Transverse colon (tissue), 4 donors: ENCODE measurements at regions not wholly inside any gene's neighbourhood (a gene's known extent, or its start where the extent isn't known, plus 50 kb on each side); places are given as distances from the start of the nearest gene placed in this dataset.

Source experiments
- DNase-seq: peaks from one replicate; pipeline ENCODE4 v3.0.0-alpha.2; 2019
- H3K27ac ChIP-seq, 4 donors: fragments of 200-600 bp; sonication (generic); 2 replicates each; pipeline ENCODE4 v1.5.1; 2016 to 2018; ENCODE audit warnings: inconsistent platforms in 4 of 4
- H3K27me3 ChIP-seq: fragments of 200-600 bp; sonication (generic); 2 replicates; pipeline ENCODE4 v1.5.1; 2017; ENCODE audit warnings: inconsistent platforms
- H3K36me3 ChIP-seq, 4 donors: fragments of 200-600 bp; sonication (generic); 2 replicates each; pipeline ENCODE4 v1.5.1; 2017 to 2019; ENCODE audit warnings: inconsistent platforms in 4 of 4
- H3K4me1 ChIP-seq, 4 donors: fragments of 200-600 bp; sonication (generic); 2 replicates each; pipeline ENCODE4 v1.5.1; 2017 to 2020; ENCODE audit warnings: inconsistent platforms in 4 of 4
- H3K4me3 ChIP-seq, 4 donors: fragments of 200-600 bp; sonication (generic); 1 replicate in 1 of 4; 2 replicates in 3 of 4; pipeline versions ENCODE4 v1.5.1 to v1.6.1; 2017 to 2019; ENCODE audit warnings: inconsistent platforms in 4 of 4
- H3K9me3 ChIP-seq, 2 donors: fragments of 200-600 bp; sonication (generic); 2 replicates each; pipeline ENCODE4 v1.5.1; 2017 to 2019; ENCODE audit warnings: inconsistent platforms in 2 of 2
- EP300 ChIP-seq: sonication (generic); formaldehyde crosslinking; IDR thresholded peaks from one replicate; pipeline ENCODE4 v1.6.1; 2017; ENCODE audit warnings: antibody characterized with exemption, low read depth
- POLR2A ChIP-seq: fragments of 450-650 bp; IDR thresholded peaks from one replicate; pipeline ENCODE4 v1.6.1; 2016; ENCODE audit warnings: antibody characterized with exemption, mild to moderate bottlenecking, moderate library complexity
- POLR2AphosphoS5 ChIP-seq, 3 donors: sonication (generic); formaldehyde crosslinking; IDR thresholded peaks; one replicate each; pipeline ENCODE4 v1.6.1; 2016; ENCODE audit warnings: antibody characterized with exemption in 3 of 3
- WGBS, 2 donors: methylation state at CpG; one replicate each; pipeline ENCODE4 v1.1.5; 2018; ENCODE audit warnings: low coverage in 1 of 2; 5-methylcytosine and 5-hydroxymethylcytosine counted together
- in situ Hi-C, 4 donors: fragments of 200-750 bp; cut with MboI; loops; one replicate each; pipeline versions ENCODE4 v1.15.0 to v1.15.1; 2017; ENCODE audit warnings: low sequenced_read_pairs in 3 of 4, low pct_ligation_motif_present in 1 of 4, low pct_unique_long_range_greater_than_20kb in 1 of 4
- intact Hi-C: fragments of 100-400 bp; cut with DNase I; formaldehyde crosslinking; loops from one replicate; pipeline ENCODE4 v1.15.1; 2023; ENCODE audit warnings: low total_unique reads
- TF ChIP-seq, protein P1 (sequence below), 5 experiments: fragments of 200-600 bp in 3 of 5; fragments of 450-650 bp in 2 of 5; sonication (generic) in 3 of 5; IDR thresholded peaks; 1 replicate in 2 of 5; 2 replicates in 3 of 5; pipeline ENCODE4 v1.5.1; 2016 to 2017; ENCODE audit warnings: antibody characterized with exemption in 5 of 5, inconsistent platforms in 3 of 5, mild to moderate bottlenecking in 2 of 5, moderate library complexity in 1 of 5

GRCh38 chr14:31937730-31938346 lies 139.3 kb upstream of the ARHGAP5 start:
- Histone ChIP-seq H3K27ac (peak overlapping the region in 2 of 4 donors; percentile 29 to 47), H3K4me1 (peaks cover 0 to 32% (median 7%) of the 10 kb centered on the region in 4 donors), H3K27me3 (no peaks in the 10 kb centered on the region), H3K4me3 (no peak overlapping the region), H3K36me3 (no peaks in the 10 kb centered on the region), H3K9me3 (no peaks in the 10 kb centered on the region)
- TF ChIP-seq POLR2A (no peak), POLR2AphosphoS5 (IDR thresholded peaks at IDR 0.05) (peak in 2 of 3 donors; percentile 24 to 52), EP300 (no peak)
- TF ChIP-seq, protein P1, sequence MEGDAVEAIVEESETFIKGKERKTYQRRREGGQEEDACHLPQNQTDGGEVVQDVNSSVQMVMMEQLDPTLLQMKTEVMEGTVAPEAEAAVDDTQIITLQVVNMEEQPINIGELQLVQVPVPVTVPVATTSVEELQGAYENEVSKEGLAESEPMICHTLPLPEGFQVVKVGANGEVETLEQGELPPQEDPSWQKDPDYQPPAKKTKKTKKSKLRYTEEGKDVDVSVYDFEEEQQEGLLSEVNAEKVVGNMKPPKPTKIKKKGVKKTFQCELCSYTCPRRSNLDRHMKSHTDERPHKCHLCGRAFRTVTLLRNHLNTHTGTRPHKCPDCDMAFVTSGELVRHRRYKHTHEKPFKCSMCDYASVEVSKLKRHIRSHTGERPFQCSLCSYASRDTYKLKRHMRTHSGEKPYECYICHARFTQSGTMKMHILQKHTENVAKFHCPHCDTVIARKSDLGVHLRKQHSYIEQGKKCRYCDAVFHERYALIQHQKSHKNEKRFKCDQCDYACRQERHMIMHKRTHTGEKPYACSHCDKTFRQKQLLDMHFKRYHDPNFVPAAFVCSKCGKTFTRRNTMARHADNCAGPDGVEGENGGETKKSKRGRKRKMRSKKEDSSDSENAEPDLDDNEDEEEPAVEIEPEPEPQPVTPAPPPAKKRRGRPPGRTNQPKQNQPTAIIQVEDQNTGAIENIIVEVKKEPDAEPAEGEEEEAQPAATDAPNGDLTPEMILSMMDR (IDR thresholded peaks at IDR 0.05), result no peak
- peak; percentile 70 for DNase-seq
- in situ Hi-C loops (loop anchor here in 2 of 4 donors (10.0 to 25.0 kb wide), 2 partner anchors 317 to 324 kb away; no protein-coding TSS in a partner anchor), intact Hi-C loops (loop anchor here (10.0 kb wide), 1 partner anchor 307 kb away; no protein-coding TSS in a partner anchor)
- 40 to 59% methylated on average over 2 to 3 of the region's 3 CpGs for WGBS, 2 donors

GRCh38 chr14:31939934-31940333 lies 137.2 kb upstream of the ARHGAP5 start:
- H3K9me3 ChIP-seq, result no peaks in the 10 kb centered on the region
- H3K27me3 ChIP-seq, result no peaks in the 10 kb centered on the region
- in situ Hi-C loops, result loop anchor here in 2 of 4 donors (10.0 to 25.0 kb wide), 2 partner anchors 315 to 322 kb away; no protein-coding TSS in a partner anchor
- no peak for DNase-seq
- no peak overlapping the region for H3K27ac ChIP-seq
- H3K4me3 ChIP-seq, result no peak overlapping the region
- WGBS, 2 donors, result 83 to 89% methylated on average over 2 to 4 of the region's 4 CpGs
- H3K4me1 ChIP-seq, result peaks cover 4 to 30% (median 18%) of the 10 kb centered on the region in 4 donors
- TF ChIP-seq POLR2A (no peak), POLR2AphosphoS5 (IDR thresholded peaks at IDR 0.05) (no peak), EP300 (no peak)
- TF ChIP-seq, protein P1 (IDR thresholded peaks at IDR 0.05), result no peak
- intact Hi-C loops, result loop anchor here (10.0 kb wide), 1 partner anchor 305 kb away; no protein-coding TSS in a partner anchor
- no peaks in the 10 kb centered on the region for H3K36me3 ChIP-seq

DNA sequence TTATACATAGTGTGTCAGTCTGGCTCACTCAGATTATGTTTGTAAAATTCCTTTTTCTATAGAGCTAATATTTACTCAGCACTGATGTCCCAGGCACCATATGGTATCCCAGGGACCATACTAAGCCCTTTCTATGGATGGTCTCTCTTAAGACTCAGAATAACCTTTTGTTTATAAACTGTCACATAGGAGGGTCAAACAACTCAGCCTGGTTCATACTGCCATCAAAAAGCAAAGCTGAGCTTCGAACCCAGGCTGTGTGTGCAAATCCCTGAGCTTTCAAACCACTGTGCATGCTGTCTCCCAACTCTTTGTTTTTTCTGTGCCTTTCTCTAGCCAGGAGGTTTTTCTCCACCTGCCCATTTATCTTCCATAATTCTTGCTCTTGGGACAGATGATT lies 135.6 kb upstream of the ARHGAP5 start:
- no peak overlapping the region for H3K4me3 ChIP-seq
- peak overlapping the region in 1 of 4 donors; percentile 5 for H3K27ac ChIP-seq
- H3K27me3 ChIP-seq, result no peaks in the 10 kb centered on the region
- DNase-seq, result no peak
- WGBS, 2 donors, result 60 to 68% methylated on average over 1 of the region's 1 CpG
- intact Hi-C loops (no loop called here), in situ Hi-C loops (loop anchor here in 1 of 4 donors (25.0 kb wide), 1 partner anchor 321 kb away; no protein-coding TSS in a partner anchor)
- H3K36me3 ChIP-seq, result no peaks in the 10 kb centered on the region
- H3K9me3 ChIP-seq, result no peaks in the 10 kb centered on the region
- H3K4me1 ChIP-seq, result peaks cover 8 to 34% (median 21%) of the 10 kb centered on the region in 4 donors
- no peak for TF ChIP-seq EP300
- TF ChIP-seq, protein P1 (IDR thresholded peaks at IDR 0.05), result no peak
- TF ChIP-seq POLR2A, result no peak
- no peak for TF ChIP-seq POLR2AphosphoS5 (IDR thresholded peaks at IDR 0.05)

DNA sequence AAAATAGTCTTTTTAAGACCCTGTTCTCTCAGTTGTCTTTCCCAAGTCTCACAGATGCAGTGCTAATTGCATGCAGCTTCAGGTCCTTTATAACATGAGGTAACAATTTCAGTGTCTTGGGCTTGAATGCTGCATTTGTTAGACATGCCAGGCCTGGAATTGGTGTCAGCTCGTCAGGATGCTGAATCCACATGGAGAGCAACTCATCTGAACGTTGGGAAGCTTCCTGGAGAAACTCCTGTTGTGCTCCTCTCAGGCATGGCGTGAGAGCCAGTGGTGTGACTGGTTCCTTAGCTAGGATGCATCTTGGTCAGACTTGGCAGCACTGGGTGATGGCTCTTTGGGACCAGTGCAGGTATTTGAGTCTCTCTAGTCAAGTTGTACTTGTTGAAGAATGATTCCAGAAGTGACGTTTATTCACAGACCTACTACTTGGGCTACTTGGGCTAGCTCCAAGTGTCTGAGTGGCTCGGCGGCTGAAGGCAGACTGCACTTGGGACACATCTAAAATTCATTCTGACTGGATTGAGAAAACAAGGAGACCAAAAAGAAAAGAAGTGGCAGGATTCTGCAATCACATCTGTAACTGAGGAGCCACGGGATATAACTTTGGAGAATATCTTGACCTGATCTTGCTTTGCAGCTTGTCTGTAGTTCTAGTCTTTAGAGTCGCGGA lies 134.8 kb upstream of the ARHGAP5 start:
- 83 to 89% methylated on average over 3 to 9 of the region's 9 CpGs for WGBS, 2 donors
- in situ Hi-C loops, result loop anchor here in 1 of 4 donors (25.0 kb wide), 1 partner anchor 320 kb away; no protein-coding TSS in a partner anchor
- TF ChIP-seq POLR2AphosphoS5 (IDR thresholded peaks at IDR 0.05) (no peak), EP300 (no peak), POLR2A (no peak)
- TF ChIP-seq, protein P1 (IDR thresholded peaks at IDR 0.05), result no peak

More for the DNA sequence above, 134.8 kb upstream of the ARHGAP5 start:
- no peak overlapping the region for H3K27ac ChIP-seq
- intact Hi-C loops, result no loop called here
- no peak for DNase-seq
- no peaks in the 10 kb centered on the region for H3K36me3 ChIP-seq
- no peaks in the 10 kb centered on the region for H3K27me3 ChIP-seq
- no peaks in the 10 kb centered on the region for H3K9me3 ChIP-seq
- H3K4me1 ChIP-seq, result peaks cover 8 to 34% (median 21%) of the 10 kb centered on the region in 4 donors
- no peak overlapping the region for H3K4me3 ChIP-seq
